HG03342 (cell line): ENCODE measurements at regions not wholly inside any gene's neighbourhood (a gene's known extent, or its start where the extent isn't known, plus 50 kb on each side); places are given as distances from the start of the nearest gene placed in this dataset.

ENCODE experiments used
- ATAC-seq: cut with Tn5 transposase; IDR thresholded peaks from one replicate; pipeline ENCODE4 v1.9.1; 2021; ENCODE audit warnings: mild to moderate bottlenecking, moderate library complexity; ENCODE audit not compliant: unreplicated experiment

GRCh38 chr18:46319783-46320182 lies 215.6 kb downstream of the HAUS1 start:
- no peak for ATAC-seq

DNA sequence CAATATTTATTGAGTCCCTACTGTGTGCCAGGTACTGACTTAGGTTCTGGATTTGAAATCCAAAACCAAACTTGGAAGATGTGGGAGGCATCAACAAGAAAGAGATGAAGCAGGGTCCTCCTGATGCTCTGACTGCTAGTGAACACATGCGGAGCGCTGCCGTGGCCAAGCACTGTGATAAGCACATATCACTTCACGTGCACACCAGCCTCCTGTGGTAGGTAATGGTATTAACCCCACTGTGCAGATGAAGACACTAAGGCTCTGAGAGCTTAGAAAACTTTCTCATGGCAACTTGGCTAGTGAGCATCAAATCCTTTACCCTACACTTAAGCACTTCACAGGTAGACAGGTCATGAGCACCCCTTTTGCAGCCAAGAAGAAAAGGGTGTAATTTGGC lies 216.1 kb downstream of the HAUS1 start:
- no peak for ATAC-seq

DNA sequence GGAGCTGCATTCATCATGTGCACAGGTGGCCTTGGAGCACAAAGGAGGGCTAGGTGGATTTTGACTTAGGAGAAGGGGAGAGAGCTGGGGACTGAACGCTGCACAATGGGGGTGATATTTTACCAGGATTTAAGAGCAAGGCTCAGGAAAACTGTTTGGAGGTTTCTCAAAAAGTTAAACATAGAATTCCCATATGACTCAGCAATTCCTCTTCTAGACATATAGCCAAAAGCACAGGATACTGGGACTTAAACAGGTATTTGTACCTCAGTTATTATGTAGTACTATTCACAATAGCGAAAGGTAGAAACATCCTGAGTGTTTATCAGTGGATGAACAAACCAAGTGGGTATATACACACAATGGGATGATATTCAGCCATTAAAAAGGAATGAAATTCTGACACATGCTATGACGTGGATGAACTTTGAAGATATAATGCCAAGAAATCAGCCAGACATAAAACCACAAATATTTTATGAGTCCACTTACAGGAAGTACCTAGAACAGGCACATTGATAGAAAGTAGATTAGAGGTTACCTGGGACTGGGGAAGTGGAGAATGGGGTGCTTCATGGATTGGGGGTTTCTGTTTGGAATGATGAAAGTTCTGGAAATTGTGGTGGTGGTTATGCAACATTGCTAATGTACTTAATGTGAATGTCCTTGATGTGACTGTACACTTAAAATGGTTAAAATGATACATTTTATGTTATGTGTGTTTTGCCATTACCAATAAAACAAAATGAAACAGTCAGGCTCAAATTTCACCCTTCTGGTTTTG lies 216.9 kb downstream of the HAUS1 start:
- no peak for ATAC-seq

GRCh38 chr18:46321955-46322354 lies 217.8 kb downstream of the HAUS1 start:
- no peak for ATAC-seq

- no peak for ATAC-seq
Observed at GRCh38 chr18:46322411-46322891, 218.3 kb downstream of the HAUS1 start.

GRCh38 chr18:46322941-46323340 lies 218.8 kb downstream of the HAUS1 start:
- ATAC-seq = no peak

DNA sequence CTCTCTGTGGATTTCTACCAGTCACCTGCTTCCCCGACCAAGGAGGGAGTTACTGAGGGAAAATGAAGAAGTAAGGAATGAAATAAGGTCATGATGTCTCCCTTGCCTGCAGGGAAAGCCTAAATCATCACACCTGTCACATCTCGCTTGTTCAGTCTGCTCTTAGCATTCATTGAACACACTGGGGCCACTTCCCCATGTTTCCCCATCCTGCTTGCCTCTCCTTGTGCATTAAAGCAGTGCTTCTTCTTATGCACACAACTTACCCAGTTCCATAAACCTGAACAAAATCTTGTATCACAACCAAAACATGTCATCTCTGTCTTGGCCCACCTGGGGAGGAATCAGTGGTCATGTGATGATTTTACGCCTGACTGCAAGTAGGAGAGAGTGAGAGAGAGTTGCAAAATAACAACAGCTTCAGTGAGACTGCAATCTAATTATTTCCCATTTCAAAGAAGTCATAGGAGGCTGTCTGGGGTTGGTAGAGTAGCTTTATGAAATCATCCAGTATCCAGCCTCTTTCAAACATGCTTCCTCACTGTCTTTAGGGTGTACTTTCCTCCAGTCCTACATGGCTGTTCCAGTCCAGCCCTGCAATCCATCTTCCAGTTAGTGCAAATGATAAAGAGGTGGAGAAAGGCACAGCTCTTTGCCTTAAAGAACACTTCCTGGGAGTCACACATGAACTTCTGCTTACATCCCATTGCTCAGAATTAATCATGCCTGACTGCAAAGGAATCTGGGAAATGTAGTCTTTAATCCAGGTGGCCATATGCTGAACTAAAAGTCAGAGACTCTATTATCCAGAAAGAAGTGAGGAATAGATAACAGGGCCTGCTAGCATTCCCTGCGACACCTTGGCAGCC lies 220.1 kb downstream of the HAUS1 start:
- no peak for ATAC-seq

DNA sequence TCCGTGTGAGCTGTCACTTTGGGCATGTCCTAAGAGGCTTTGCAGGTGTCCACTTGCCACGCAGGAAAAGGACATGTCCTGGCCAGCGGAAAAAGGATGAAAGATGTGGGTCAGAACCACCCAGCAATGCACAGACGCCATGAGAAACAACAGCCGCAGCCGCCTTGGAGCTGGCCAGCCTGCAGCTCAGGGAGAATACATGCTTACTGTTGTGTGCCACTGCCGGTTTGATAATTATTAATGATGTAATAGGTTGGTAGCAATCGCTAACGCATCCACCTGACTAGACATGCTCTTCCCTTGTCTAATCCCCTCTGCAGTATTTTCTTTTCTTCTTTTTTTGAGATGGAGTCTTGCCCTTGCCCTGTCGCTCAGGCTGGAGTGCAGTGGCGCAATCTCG lies 221.7 kb downstream of the HAUS1 start:
- ATAC-seq = no peak

DNA sequence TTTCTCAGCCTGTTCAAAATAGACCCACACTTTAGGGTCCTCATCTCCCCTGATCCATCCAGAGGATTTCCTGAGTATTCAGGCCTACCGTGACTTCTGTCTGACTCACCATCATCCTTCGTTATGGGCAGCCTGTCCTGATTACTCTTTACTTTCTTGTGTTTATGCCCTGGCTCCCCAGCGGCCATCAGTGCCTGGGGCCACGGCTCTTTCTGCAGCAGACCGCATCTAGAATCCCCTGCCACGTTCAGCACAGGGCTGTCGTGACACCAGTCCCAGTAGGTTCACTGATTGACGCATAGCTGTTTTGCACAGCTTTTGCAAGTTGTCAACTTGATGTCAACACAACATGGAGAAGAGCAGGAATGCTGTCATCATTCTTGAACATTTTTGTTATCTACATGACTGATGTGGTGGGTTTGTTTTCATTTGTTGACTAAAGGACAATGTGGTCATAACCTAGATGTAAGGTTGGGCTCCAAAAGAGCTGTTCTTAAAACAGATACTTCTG lies 225.6 kb downstream of the HAUS1 start:
- ATAC-seq = no peak

DNA sequence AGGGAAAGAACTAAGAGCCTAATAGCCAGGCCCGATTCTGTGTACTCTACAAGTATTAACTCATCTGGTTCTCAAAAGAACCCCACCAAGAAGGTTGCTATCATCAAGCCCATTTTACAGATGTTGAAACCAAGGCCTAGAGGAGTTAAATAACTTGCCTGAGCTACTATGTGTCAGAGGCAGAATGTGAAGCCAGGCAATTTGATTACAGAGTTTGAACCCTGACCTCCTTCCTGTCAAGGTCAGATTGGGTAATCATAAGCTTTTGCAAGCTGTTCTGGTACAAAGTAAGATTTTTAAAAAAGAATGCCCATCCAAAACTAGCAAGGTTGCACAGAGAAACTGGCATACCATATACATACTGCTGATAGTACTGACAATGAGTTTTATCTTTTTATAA lies 227.1 kb downstream of the HAUS1 start:
- ATAC-seq = no peak

GRCh38 chr18:46332286-46332801 lies 228.2 kb downstream of the HAUS1 start:
- ATAC-seq = no peak

DNA sequence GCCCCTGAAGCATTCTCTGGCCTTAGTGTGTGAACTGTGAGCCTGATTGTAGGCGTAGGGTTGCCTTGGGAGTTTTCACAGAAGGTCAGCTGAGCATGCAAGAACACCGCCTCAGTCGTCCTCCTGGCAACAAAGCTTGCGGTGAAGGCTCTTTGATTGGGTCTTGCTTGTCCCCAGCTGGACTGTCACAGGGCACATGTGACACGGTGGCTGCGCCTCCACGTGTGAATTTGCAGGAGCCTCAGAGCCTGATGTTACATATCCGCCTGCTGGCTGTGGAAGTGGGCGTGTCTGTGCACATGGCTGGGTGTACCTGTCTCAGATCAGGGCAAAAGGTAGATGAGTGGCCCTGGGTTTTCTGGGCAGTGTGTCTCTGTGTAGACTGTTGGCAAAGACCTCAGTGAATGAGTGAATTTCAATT lies 228.7 kb downstream of the HAUS1 start:
- no peak for ATAC-seq

DNA sequence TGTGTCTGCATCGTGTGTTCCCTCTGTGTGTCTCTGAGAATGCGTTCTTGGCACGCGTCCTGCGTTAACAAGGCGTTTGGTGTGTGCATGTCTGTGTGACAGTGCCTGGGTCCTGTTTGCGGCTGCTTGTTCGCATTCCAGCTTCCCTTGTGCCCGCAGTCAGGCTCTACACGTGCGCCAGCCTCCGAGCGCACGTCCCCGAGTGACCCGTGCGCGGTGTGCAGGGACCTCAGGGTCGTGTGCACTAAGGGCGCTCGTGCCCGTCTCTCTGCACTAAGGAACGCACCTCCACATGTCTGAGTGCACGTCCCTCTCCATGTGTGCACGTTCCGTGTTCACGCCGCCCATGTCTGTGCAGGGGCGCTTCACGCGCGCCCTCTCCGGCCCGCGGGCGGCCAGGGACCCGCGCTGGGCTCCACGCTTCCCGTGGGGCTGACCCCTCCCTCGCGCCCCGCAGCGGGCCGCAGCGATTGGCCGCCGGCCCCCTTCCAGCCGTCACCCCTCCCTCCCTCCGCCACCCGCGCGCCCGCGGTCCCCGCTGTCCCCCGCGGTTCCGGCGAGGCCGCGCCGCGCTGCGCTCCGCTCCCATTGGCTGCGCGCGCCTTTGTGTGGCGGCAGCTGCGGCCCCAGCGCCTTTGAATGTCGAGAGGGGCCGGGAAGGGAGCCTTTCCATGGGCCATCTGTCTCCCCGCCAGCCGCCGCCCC lies 229.4 kb downstream of the HAUS1 start:
- no peak for ATAC-seq

DNA sequence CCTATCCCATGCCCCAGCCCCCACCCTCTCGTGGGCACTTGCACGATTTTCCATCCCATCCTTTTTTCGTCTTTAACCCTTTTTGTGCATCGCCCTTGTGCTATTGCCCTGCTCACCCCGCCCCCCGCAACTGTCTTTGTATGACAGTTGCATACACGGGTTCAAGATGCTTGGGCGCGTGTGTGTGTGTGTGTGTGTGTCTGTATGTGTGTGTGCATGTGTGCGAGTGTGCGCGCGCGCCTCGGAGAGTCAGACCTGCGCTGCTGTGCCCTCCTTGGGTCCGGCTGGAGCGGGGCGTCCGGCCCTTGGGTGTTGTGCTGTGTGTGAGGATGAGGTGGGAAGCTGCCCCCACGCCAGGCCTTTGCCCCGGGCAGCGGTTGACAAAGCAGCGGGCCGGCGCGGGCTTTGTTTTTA lies 230.7 kb downstream of the HAUS1 start:
- no peak for ATAC-seq

DNA sequence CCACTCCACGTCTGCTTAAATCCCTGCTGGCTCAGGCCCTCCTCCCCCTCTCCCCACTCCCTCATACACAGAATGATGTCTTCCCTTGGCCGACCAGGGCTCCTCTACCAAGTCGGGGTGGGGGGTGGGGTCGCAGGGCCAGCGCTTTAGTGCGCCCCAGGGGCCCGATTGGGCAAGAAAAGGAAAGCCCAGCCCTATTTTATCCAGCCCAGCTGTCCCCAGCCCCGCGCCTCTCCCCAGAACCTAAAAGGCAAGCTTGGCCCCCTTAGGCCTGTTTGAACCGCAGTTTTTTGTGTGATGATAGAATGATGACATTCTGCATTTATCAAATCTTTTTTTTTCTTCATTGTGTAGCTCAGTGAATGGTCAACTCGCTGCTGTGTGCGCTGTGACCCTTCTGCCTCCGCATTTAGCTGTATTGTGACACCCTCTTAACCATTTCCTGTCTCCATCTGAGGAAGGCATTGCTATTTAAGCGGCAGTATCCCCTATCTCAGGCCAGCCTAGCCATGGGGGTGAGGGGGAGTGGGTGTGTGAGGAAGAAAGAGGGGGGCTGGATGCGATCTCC lies 231.4 kb downstream of the HAUS1 start:
- ATAC-seq = no peak

GRCh38 chr18:46336278-46337111 lies 232.3 kb downstream of the HAUS1 start:
- no peak for ATAC-seq

GRCh38 chr18:46337271-46337670 lies 233.1 kb downstream of the HAUS1 start:
- ATAC-seq = no peak

DNA sequence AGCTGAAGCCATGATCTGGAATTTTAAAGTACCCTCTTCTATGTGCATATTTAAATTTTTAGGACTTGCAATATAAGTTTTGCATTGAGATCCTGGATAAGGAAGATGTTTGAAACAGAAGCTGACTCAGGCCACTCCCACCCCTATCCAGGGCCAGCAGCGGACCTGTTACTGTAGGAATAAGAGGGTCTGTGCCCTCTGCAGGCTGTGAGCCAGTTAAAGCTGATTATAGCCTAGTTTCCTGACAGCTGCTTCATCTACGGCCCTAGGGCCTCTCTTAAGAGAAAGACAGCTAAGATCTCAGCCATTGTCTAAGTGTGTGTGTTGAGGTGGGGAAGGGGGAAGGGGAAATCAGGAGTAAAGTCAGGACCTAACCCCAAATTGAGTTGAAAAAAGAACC lies 234.0 kb downstream of the HAUS1 start:
- ATAC-seq = no peak

- no peak for ATAC-seq
Observed at GRCh38 chr18:46338766-46339165, 234.6 kb downstream of the HAUS1 start.

DNA sequence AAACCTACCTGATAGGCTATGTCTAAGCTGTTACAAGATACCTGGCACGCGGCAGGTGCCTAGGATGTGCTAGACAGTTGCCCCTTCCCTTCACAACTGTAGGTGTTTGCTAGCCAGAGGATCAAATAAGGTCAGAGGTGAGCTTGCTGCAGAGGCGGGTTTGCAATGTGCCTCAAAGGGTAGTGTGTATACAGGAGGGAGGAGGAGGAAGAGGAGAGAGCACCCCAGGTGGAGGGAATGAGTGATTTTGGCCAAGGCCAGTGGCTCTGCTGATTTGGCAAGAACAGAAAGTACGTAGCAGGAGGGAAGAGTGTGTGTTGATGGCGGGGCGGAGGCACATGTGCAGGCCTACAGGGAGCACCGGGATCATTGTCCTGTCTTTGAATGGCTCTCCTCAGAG lies 236.5 kb downstream of the HAUS1 start:
- no peak for ATAC-seq
